H1 (cell line): ENCODE measurements at regions not wholly inside any gene's neighbourhood (a gene's known extent, or its start where the extent isn't known, plus 50 kb on each side); places are given as distances from the start of the nearest gene placed in this dataset.

ENCODE experiments used
- CTCF ChIA-PET: fragments of 300-600 bp; sonication (Branson Sonifier 250); formaldehyde crosslinking; loops from one replicate; lab custom pipeline; 2021; ENCODE audit not compliant: partially characterized antibody; lab: Charles Lee
- POLR2A ChIA-PET: fragments of 300-600 bp; sonication (Branson Sonifier 250); formaldehyde crosslinking; loops from one replicate; lab custom pipeline; 2021; ENCODE audit warnings: inconsistent platforms; ENCODE audit not compliant: partially characterized antibody; lab: Charles Lee
- DNase-seq, 2 experiments: peaks; one replicate each; pipeline versions ENCODE4 v3.0.0 to v3.0.0-alpha.2; 2010 to 2022; ENCODE audit warnings: low spot score in 2 of 2, low read depth in 1 of 2, mixed read lengths in 1 of 2
- FAIRE-seq: peaks from 2 replicates; lab custom pipeline; 2011; peaks lifted over from hg19 to GRCh38; lab: Jason Lieb, UNC
- H2AFZ ChIP-seq: 2 replicates; pipeline ENCODE4 v1.8.1; 2012; ENCODE audit warnings: low read length, inconsistent platforms
- H2AK5ac ChIP-seq: 2 replicates; pipeline ENCODE4 v1.6.1; 2013; ENCODE audit warnings: low read depth, low read length
- H2BK120ac ChIP-seq: replicated peaks from 2 replicates; pipeline ENCODE3; 2013; ENCODE audit warnings: low read depth, low read length, inconsistent platforms
- H2BK12ac ChIP-seq: 2 replicates; pipeline ENCODE4 v1.6.1; 2013; ENCODE audit warnings: low read depth, low read length
- H2BK15ac ChIP-seq: 2 replicates; pipeline ENCODE4 v1.6.1; 2013; ENCODE audit warnings: low read length
- H2BK20ac ChIP-seq: 2 replicates; pipeline ENCODE4 v1.6.1; 2013; ENCODE audit warnings: low read length
- H2BK5ac ChIP-seq: 2 replicates; pipeline ENCODE4 v1.6.1; 2013; ENCODE audit warnings: low read depth, low read length
- H3K14ac ChIP-seq: 2 replicates; pipeline ENCODE4 v1.6.1; 2013; ENCODE audit warnings: inconsistent platforms; ENCODE audit not compliant: insufficient read length
- H3K18ac ChIP-seq: 2 replicates; pipeline ENCODE4 v1.6.1; 2013; ENCODE audit warnings: low read length; ENCODE audit errors: extremely low read depth
- H3K23ac ChIP-seq: 2 replicates; pipeline ENCODE4 v1.6.1; 2013; ENCODE audit warnings: inconsistent platforms; ENCODE audit not compliant: insufficient read length
- H3K23me2 ChIP-seq: 2 replicates; pipeline ENCODE4 v1.6.1; 2013; ENCODE audit warnings: low read depth, low read length
- H3K27ac ChIP-seq: 2 replicates; pipeline ENCODE4 v1.6.1; 2011; ENCODE audit warnings: low read depth, low read length, inconsistent platforms
- H3K27me3 ChIP-seq, 4 experiments: replicated peaks in 1 of 4; 1 replicate in 1 of 4; 2 replicates in 3 of 4; pipeline versions ENCODE4 v1.6.1 to v1.8.1; 2011 to 2013; ENCODE audit warnings: low read length in 3 of 4, mild to moderate bottlenecking in 3 of 4, inconsistent platforms in 2 of 4, mixed read lengths in 2 of 4, moderate library complexity in 1 of 4; ENCODE audit not compliant: control insufficient read depth in 3 of 4, insufficient read depth in 3 of 4; ENCODE audit errors: extremely low read depth in 1 of 4
- H3K36me3 ChIP-seq, 4 experiments: 2 replicates each; pipeline versions ENCODE4 v1.6.1 to v1.8.1; 2011 to 2013; ENCODE audit warnings: mild to moderate bottlenecking in 4 of 4, low read length in 3 of 4, moderate library complexity in 2 of 4, control low read depth in 1 of 4, inconsistent platforms in 1 of 4; ENCODE audit not compliant: insufficient read depth in 4 of 4, control insufficient read depth in 2 of 4
- H3K4ac ChIP-seq: replicated peaks from 2 replicates; pipeline ENCODE3; 2013; ENCODE audit warnings: low read length, low read depth, mixed read lengths, inconsistent platforms; ENCODE audit not compliant: insufficient read length
- H3K4me1 ChIP-seq, 4 experiments: replicated peaks in 1 of 4; 1 replicate in 1 of 4; 2 replicates in 3 of 4; pipeline versions ENCODE4 v1.6.1 to v1.8.1; 2011 to 2013; ENCODE audit warnings: low read length in 3 of 4, inconsistent platforms in 2 of 4, mixed read lengths in 1 of 4; ENCODE audit not compliant: insufficient read depth in 4 of 4, control insufficient read depth in 3 of 4
- H3K4me2 ChIP-seq, 2 experiments: 2 replicates each; pipeline versions ENCODE4 v1.6.1 to v1.8.1; 2011 to 2013; ENCODE audit warnings: low read depth in 2 of 2, low read length in 2 of 2, control low read depth in 1 of 2, inconsistent platforms in 1 of 2, mild to moderate bottlenecking in 1 of 2; ENCODE audit not compliant: insufficient read depth in 1 of 2
- H3K4me3 ChIP-seq, 4 experiments: fragments of 200-600, 300-600 bp in 1 of 4; sonication (generic), shearing (Covaris generic), sonication (Bioruptor Twin) in 1 of 4; 2 replicates each; pipeline versions ENCODE4 v1.5.1 to v1.8.1; 2011 to 2016; ENCODE audit warnings: low read length in 4 of 4, low read depth in 3 of 4, control low read depth in 2 of 4, inconsistent platforms in 2 of 4, mild to moderate bottlenecking in 2 of 4, mixed read lengths in 1 of 4, moderate library complexity in 1 of 4; ENCODE audit not compliant: insufficient read depth in 2 of 4; ENCODE audit errors: extremely low read depth in 1 of 4
- H3K56ac ChIP-seq: replicated peaks from 2 replicates; pipeline ENCODE3; 2013; ENCODE audit warnings: low read depth, mild to moderate bottlenecking, mixed read lengths, low read length, inconsistent platforms; ENCODE audit not compliant: insufficient read length
- H3K79me1 ChIP-seq: 2 replicates; pipeline ENCODE4 v1.6.1; 2013; ENCODE audit warnings: low read depth, low read length, control low read depth
- H3K79me2 ChIP-seq, 2 experiments: 2 replicates each; pipeline versions ENCODE4 v1.6.1 to v1.8.1; 2012 to 2013; ENCODE audit warnings: low read length in 2 of 2, mild to moderate bottlenecking in 2 of 2, inconsistent platforms in 1 of 2; ENCODE audit not compliant: insufficient read depth in 2 of 2, control insufficient read depth in 1 of 2
- H3K9ac ChIP-seq, 4 experiments: replicated peaks in 1 of 4; 1 replicate in 1 of 4; 2 replicates in 3 of 4; pipeline versions ENCODE4 v1.6.1 to v1.8.1; 2011 to 2013; ENCODE audit warnings: low read depth in 3 of 4, low read length in 3 of 4, control low read depth in 2 of 4, mild to moderate bottlenecking in 2 of 4, moderate library complexity in 2 of 4, inconsistent platforms in 1 of 4; ENCODE audit errors: extremely low read depth in 1 of 4
- H3K9me3 ChIP-seq, 2 experiments: 2 replicates each; pipeline versions ENCODE4 v1.6.1 to v1.8.1; 2012 to 2013; ENCODE audit warnings: mild to moderate bottlenecking in 2 of 2, moderate library complexity in 2 of 2, control low read depth in 1 of 2, inconsistent platforms in 1 of 2, low read depth in 1 of 2, low read length in 1 of 2, mixed read lengths in 1 of 2; ENCODE audit not compliant: insufficient read depth in 2 of 2
- H4K20me1 ChIP-seq, 2 experiments: replicated peaks in 1 of 2; 2 replicates each; pipeline versions ENCODE3 to v1.8.1; 2011 to 2013; ENCODE audit warnings: inconsistent platforms in 2 of 2, low read length in 2 of 2, mild to moderate bottlenecking in 1 of 2; ENCODE audit not compliant: insufficient read depth in 2 of 2, control insufficient read depth in 1 of 2
- H4K5ac ChIP-seq: 2 replicates; pipeline ENCODE4 v1.6.1; 2013; ENCODE audit warnings: low read length, low read depth, mixed read lengths, inconsistent platforms; ENCODE audit not compliant: insufficient read length
- H4K8ac ChIP-seq: 2 replicates; pipeline ENCODE4 v1.8.0; 2013; ENCODE audit warnings: mild to moderate bottlenecking, moderate library complexity, low read length, inconsistent platforms; ENCODE audit not compliant: insufficient read depth; ENCODE audit errors: extremely low read depth
- H4K91ac ChIP-seq: replicated peaks from 2 replicates; pipeline ENCODE3; 2013; ENCODE audit warnings: low read length, mixed read lengths, inconsistent platforms; ENCODE audit not compliant: insufficient read length
- ATF2 ChIP-seq: IDR thresholded peaks from 2 replicates; pipeline ENCODE4 v1.6.1; 2012; ENCODE audit warnings: low read length, inconsistent platforms
- ATF3 ChIP-seq: IDR thresholded peaks from 2 replicates; pipeline ENCODE4 v1.6.1; 2011; ENCODE audit warnings: low read depth, mild to moderate bottlenecking, low read length; ENCODE audit not compliant: insufficient read depth
- CHD1 ChIP-seq: IDR thresholded peaks from 2 replicates; pipeline ENCODE4 v1.6.1; 2012; ENCODE audit warnings: low read depth, low read length, improper control_type of control experiment
- EZH2 ChIP-seq: fragments of 200-600 bp; sonication (generic); IDR thresholded peaks from 2 replicates; pipeline ENCODE4 v1.7.1; 2012; ENCODE audit warnings: low read depth, mild to moderate bottlenecking, moderate library complexity, low read length, inconsistent platforms; ENCODE audit not compliant: severe bottlenecking
- HDAC2 ChIP-seq, 2 experiments: fragments of 300-600 bp in 1 of 2; sonication (generic) in 1 of 2; IDR thresholded peaks; 2 replicates each; pipeline ENCODE4 v1.6.1; 2011 to 2012; ENCODE audit warnings: low read depth in 2 of 2, low read length in 2 of 2, mild to moderate bottlenecking in 2 of 2, moderate library complexity in 2 of 2, borderline replicate concordance in 1 of 2, inconsistent platforms in 1 of 2
- KDM4A ChIP-seq: IDR thresholded peaks from one replicate; pipeline ENCODE4 v1.7.1; 2012; ENCODE audit warnings: low read depth, mild to moderate bottlenecking, moderate library complexity, low read length, inconsistent platforms; ENCODE audit not compliant: severe bottlenecking
- NRF1 ChIP-seq: IDR thresholded peaks from 2 replicates; pipeline ENCODE4 v1.6.1; 2011; ENCODE audit warnings: mild to moderate bottlenecking, low read depth, low read length, improper control_type of control experiment
- RXRA ChIP-seq: IDR thresholded peaks from 2 replicates; pipeline ENCODE4 v1.6.1; 2011; ENCODE audit warnings: low read depth, mild to moderate bottlenecking, low read length, moderate library complexity; ENCODE audit not compliant: insufficient read depth
- TBP ChIP-seq: IDR thresholded peaks from 2 replicates; pipeline ENCODE4 v1.6.1; 2011; ENCODE audit warnings: low read depth, low read length, improper control_type of control experiment
- YY1 ChIP-seq: IDR thresholded peaks from 2 replicates; pipeline ENCODE4 v1.6.1; 2011; ENCODE audit warnings: low read depth, mild to moderate bottlenecking, low read length
- ZNF274 ChIP-seq: IDR thresholded peaks from 2 replicates; pipeline ENCODE4 v1.7.0; 2012; ENCODE audit warnings: low read length, borderline replicate concordance; ENCODE audit errors: extremely low read depth

DNA sequence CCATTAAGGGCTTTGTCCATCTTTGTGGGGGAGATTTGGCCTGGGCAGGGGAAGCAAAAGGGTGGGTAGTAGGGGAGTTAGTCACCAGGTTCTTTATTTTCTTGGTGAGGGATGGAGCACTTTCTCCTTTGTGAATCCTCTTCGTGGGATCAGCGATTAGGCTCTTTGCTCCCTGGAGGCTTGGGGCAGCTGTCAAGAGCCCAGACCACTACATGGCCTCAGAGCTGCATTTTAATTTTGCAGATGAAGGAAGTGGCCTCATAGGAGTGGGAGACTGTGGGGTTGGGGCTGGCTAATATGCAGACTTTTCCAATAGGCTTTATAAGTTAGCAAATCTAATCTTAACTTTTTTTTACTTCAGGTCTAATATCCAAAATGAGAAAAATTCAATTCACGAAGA is 168.1 kb upstream of the DEFB112 start (continued):
- no peak for TF ChIP-seq NRF1

DNA sequence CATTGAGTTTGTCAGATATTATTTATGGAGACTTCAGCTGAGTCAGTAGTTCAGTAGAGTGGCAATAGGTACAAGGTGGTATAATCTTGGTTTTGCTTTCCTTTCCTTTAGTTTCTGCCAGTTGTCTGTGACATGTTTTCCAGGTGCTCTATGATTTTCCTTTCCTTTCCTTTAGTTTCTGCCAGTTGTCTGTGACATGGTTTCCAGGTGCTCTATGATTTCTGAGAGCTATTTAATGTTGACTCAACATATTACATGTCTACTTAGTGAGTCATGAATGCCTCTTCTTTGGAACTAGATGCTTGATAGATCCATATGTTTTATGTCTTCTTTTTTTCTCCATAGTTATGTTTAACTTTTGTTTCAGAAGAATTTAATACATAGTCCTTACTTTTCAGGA is 186.4 kb upstream of the DEFB112 start:
- FAIRE-seq, result no peak
- Histone ChIP-seq H3K18ac (no peak overlapping the region), H3K23me2 (no peaks in the 10 kb centered on the region), H4K91ac (no peak overlapping the region), H3K4ac (no peak overlapping the region), H2AFZ (no peak overlapping the region), H3K9me3 (no peaks in the 10 kb centered on the region; a peak in 1 of 4 replicates), H3K79me2 (no peaks in the 10 kb centered on the region), H4K20me1 (no peaks in the 10 kb centered on the region), H2BK20ac (no peak overlapping the region), H4K5ac (no peak overlapping the region), H3K9ac (no peak overlapping the region), H2AK5ac (no peak overlapping the region), H3K56ac (no peak overlapping the region), H3K14ac (no peak overlapping the region), H3K79me1 (no peaks in the 10 kb centered on the region), H3K27me3 (no peaks in the 10 kb centered on the region), H4K8ac (no peak overlapping the region), H2BK120ac (no peak overlapping the region), H3K23ac (no peak overlapping the region), H3K4me2 (no peak overlapping the region), H3K36me3 (no peaks in the 10 kb centered on the region), H3K4me1 (no peaks in the 10 kb centered on the region), H3K4me3 (no peak overlapping the region), H2BK15ac (no peak overlapping the region), H2BK12ac (no peak overlapping the region), H3K27ac (no peak overlapping the region), H2BK5ac (no peak overlapping the region)
- CTCF ChIA-PET, result interaction anchor here (1.1 kb wide), 1 partner anchor 21 kb away, joined by 3 read pairs; no protein-coding TSS in a partner anchor
- POLR2A ChIA-PET, result no interaction called here
- DNase-seq, result no peak
- no peak for TF ChIP-seq YY1
- no peak for TF ChIP-seq RXRA
- TF ChIP-seq TBP, result no peak
- no peak for TF ChIP-seq ATF2
- no peak for TF ChIP-seq ZNF274
- TF ChIP-seq ATF3, result no peak
- TF ChIP-seq KDM4A, result no peak
- no peak for TF ChIP-seq CHD1
- TF ChIP-seq HDAC2 (IDR thresholded peaks at IDR 0.05; ENCODE audit: borderline replicate concordance in 1 of 2, low read depth in 2 of 2, low read length in 2 of 2), result no peak
- no peak for TF ChIP-seq EZH2
